IMR-90 (cell line): ENCODE measurements at regions not wholly inside any gene's neighbourhood (a gene's known extent, or its start where the extent isn't known, plus 50 kb on each side); places are given as distances from the start of the nearest gene placed in this dataset.

Experiments used
- ATAC-seq: fragments of 200-7000 bp; cut with Tn5 transposase; 2 replicates; pipeline ENCODE4 v1.9.1; 2020; ENCODE audit warnings: low read depth, mild to moderate bottlenecking, moderate library complexity
- BruUV-seq: library from RNA; stranded (reverse); fragments of 400-500 nt; replicated peaks from 2 replicates; lab custom pipeline; 2021; lab: Mats Ljungman, UMichigan
- CTCF ChIA-PET: fragments of 300-600 bp; formaldehyde crosslinking; extraction: SDS; loops from one replicate; lab custom pipeline; 2021; ENCODE audit warnings: antibody characterized with exemption; lab: Yijun Ruan, JAX
- POLR2A ChIA-PET: fragments of 300-600 bp; sonication (Branson Sonifier 250); formaldehyde crosslinking; loops from one replicate; lab custom pipeline; 2022; ENCODE audit warnings: antibody characterized with exemption; ENCODE audit not compliant: unreplicated experiment; lab: Charles Lee
- DNase-seq: peaks from one replicate; pipeline ENCODE4 v3.0.0; 2013
- H2AFZ ChIP-seq: replicated peaks from 2 replicates; pipeline ENCODE3; 2013; ENCODE audit warnings: low read length, mild to moderate bottlenecking; ENCODE audit not compliant: poor library complexity
- H2AK5ac ChIP-seq: 2 replicates; pipeline ENCODE4 v1.6.1; 2013; ENCODE audit warnings: low read depth, low read length, inconsistent platforms
- H2AK9ac ChIP-seq: replicated peaks from 2 replicates; pipeline ENCODE3; 2013; ENCODE audit warnings: mild to moderate bottlenecking, low read depth, low read length, moderate library complexity; ENCODE audit not compliant: poor library complexity
- H2BK120ac ChIP-seq: 2 replicates; pipeline ENCODE4 v1.6.1; 2013; ENCODE audit warnings: low read depth, low read length, inconsistent platforms
- H2BK15ac ChIP-seq: 3 replicates; pipeline ENCODE4 v1.6.1; 2013; ENCODE audit warnings: low read depth, low read length, inconsistent platforms
- H2BK20ac ChIP-seq: 2 replicates; pipeline ENCODE4 v1.6.1; 2013; ENCODE audit warnings: low read depth, mild to moderate bottlenecking, inconsistent platforms, low read length, moderate library complexity
- H2BK5ac ChIP-seq: 2 replicates; pipeline ENCODE4 v1.6.1; 2013; ENCODE audit warnings: mild to moderate bottlenecking, low read depth, low read length, inconsistent platforms; ENCODE audit not compliant: poor library complexity, severe bottlenecking
- H3K14ac ChIP-seq: replicated peaks from 2 replicates; pipeline ENCODE4 v1.6.1; 2013; ENCODE audit warnings: low read depth, low read length, inconsistent platforms
- H3K18ac ChIP-seq: 2 replicates; pipeline ENCODE4 v1.6.1; 2013; ENCODE audit warnings: low read depth, low read length, control low read depth
- H3K23ac ChIP-seq: 2 replicates; pipeline ENCODE4 v1.6.1; 2013; ENCODE audit warnings: low read depth, low read length, inconsistent platforms
- H3K27ac ChIP-seq: 2 replicates; pipeline ENCODE4 v1.5.1; 2013; ENCODE audit warnings: mild to moderate bottlenecking, control low read depth, low read length; ENCODE audit not compliant: insufficient read depth
- H3K27me3 ChIP-seq: 2 replicates; pipeline ENCODE4 v1.6.1; 2013; ENCODE audit warnings: low read length; ENCODE audit not compliant: control insufficient read depth, insufficient read depth
- H3K36me3 ChIP-seq: 2 replicates; pipeline ENCODE4 v1.6.1; 2013; ENCODE audit warnings: low read length, mixed read lengths; ENCODE audit not compliant: control insufficient read depth, insufficient read depth
- H3K4ac ChIP-seq: 2 replicates; pipeline ENCODE4 v1.6.1; 2013; ENCODE audit warnings: low read depth, low read length, inconsistent platforms
- H3K4me1 ChIP-seq: 2 replicates; pipeline ENCODE4 v1.6.1; 2013; ENCODE audit warnings: low read length, mixed read lengths; ENCODE audit not compliant: control insufficient read depth, insufficient read depth
- H3K4me2 ChIP-seq: 2 replicates; pipeline ENCODE4 v1.6.1; 2013; ENCODE audit warnings: low read depth, mild to moderate bottlenecking, control low read depth, low read length, moderate library complexity
- H3K4me3 ChIP-seq: 2 replicates; pipeline ENCODE4 v1.5.1; 2013; ENCODE audit warnings: low read depth, mild to moderate bottlenecking, control low read depth, low read length, moderate library complexity; ENCODE audit not compliant: insufficient read depth
- H3K56ac ChIP-seq: 2 replicates; pipeline ENCODE4 v1.6.1; 2013; ENCODE audit warnings: low read length, inconsistent platforms; ENCODE audit not compliant: insufficient read depth; ENCODE audit errors: extremely low read depth
- H3K79me1 ChIP-seq, 2 experiments: 2 replicates each; pipeline ENCODE4 v1.6.1; 2013; ENCODE audit warnings: low read length in 2 of 2, inconsistent platforms in 1 of 2, low read depth in 1 of 2
- H3K9ac ChIP-seq: 2 replicates; pipeline ENCODE4 v1.6.1; 2013; ENCODE audit warnings: low read depth, low read length, control low read depth
- H3K9me1 ChIP-seq: 2 replicates; pipeline ENCODE4 v1.6.1; 2013; ENCODE audit warnings: low read length, inconsistent platforms; ENCODE audit not compliant: insufficient read depth
- H3K9me3 ChIP-seq: 2 replicates; pipeline ENCODE4 v1.6.1; 2013; ENCODE audit warnings: low read length; ENCODE audit not compliant: control insufficient read depth, insufficient read depth
- H4K20me1 ChIP-seq: 2 replicates; pipeline ENCODE4 v1.6.1; 2013; ENCODE audit warnings: low read length, inconsistent platforms; ENCODE audit not compliant: insufficient read depth
- H4K5ac ChIP-seq: 2 replicates; pipeline ENCODE4 v1.6.1; 2013; ENCODE audit warnings: mild to moderate bottlenecking, low read depth, low read length, control low read depth
- H4K8ac ChIP-seq, 2 experiments: 2 replicates each; pipeline ENCODE4 v1.6.1; 2013; ENCODE audit warnings: low read depth in 2 of 2, low read length in 2 of 2, control low read depth in 1 of 2, inconsistent platforms in 1 of 2
- H4K91ac ChIP-seq: 2 replicates; pipeline ENCODE4 v1.6.1; 2013; ENCODE audit warnings: low read depth, low read length, inconsistent platforms; ENCODE audit not compliant: insufficient read depth
- BHLHE40 ChIP-seq: fragments of 150-350 bp; IDR thresholded peaks from 2 replicates; pipeline ENCODE4 v1.6.1; 2016; ENCODE audit warnings: mild to moderate bottlenecking, low read depth, low read length
- WGBS, 2 experiments: methylation state at CpG; one replicate each; pipeline versions ENCODE4 v1.1.5 to v1.1.7; 2013; ENCODE audit warnings: missing lambda C conversion rate in 2 of 2; ENCODE audit not compliant: insufficient read length in 1 of 2; ENCODE audit errors: extremely low coverage in 2 of 2; 5-methylcytosine and 5-hydroxymethylcytosine counted together
- dilution Hi-C: fragments of 300-500 bp; cut with HindIII; formaldehyde crosslinking; loops from one replicate; pipeline ENCODE4 v1.14.3; 2018; ENCODE audit warnings: low sequenced_read_pairs; ENCODE audit not compliant: unreplicated experiment
- in situ Hi-C: fragments of 300-500 bp; cut with MboI; formaldehyde crosslinking; loops from 3 replicates; pipeline ENCODE4 v1.14.3; 2019; ENCODE audit warnings: low sequenced_read_pairs, inconsistent platforms, mixed read lengths
- intact Hi-C: fragments of 100-400 bp; cut with micrococcal nuclease; formaldehyde crosslinking; loops from 2 replicates; pipeline ENCODE4 v1.10.0; 2022

DNA sequence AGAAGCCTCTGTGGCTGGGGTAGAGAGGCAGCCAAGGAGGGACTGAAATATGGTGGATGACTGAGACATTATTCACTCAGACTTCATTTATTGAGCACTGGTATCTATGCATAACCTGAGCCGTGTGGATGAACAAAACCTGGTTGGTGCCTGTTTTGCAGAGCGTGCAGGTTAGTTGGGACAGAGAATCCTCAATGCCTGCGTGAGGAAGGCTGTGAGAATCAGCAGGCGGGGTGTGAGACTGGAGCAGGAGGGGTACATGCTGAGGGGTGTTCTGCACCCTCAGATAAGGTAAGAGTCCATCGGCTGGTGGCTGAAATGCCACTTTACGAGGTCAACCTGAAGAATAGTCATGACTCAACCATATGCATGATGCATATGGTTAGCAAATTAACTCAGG is 271.6 kb downstream of the MED10 start:
- CTCF ChIA-PET: no interaction called here
- ATAC-seq: no peak
- BruUV-seq: no TSS peak

More for the DNA sequence above, 271.6 kb downstream of the MED10 start:
- H3K14ac ChIP-seq: no peak overlapping the region
- no peak overlapping the region for H3K4ac ChIP-seq
- H4K8ac ChIP-seq: no peak overlapping the region
- H3K4me1 ChIP-seq: no peaks in the 10 kb centered on the region
- H3K27me3 ChIP-seq: no peaks in the 10 kb centered on the region
- H3K9me3 ChIP-seq: peaks cover 44% of the 10 kb centered on the region
- H3K56ac ChIP-seq: no peak overlapping the region
- dilution Hi-C loops (no loop called here), in situ Hi-C loops (no loop called here), intact Hi-C loops (no loop called here)
- no peak overlapping the region for H2BK120ac ChIP-seq
- no peak overlapping the region for H3K18ac ChIP-seq
- no peak for TF ChIP-seq BHLHE40
- no peak overlapping the region for H2AK9ac ChIP-seq
- no peaks in the 10 kb centered on the region for H4K20me1 ChIP-seq
- H4K5ac ChIP-seq: no peak overlapping the region
- no peak overlapping the region for H4K91ac ChIP-seq
- POLR2A ChIA-PET: no interaction called here
- H2BK5ac ChIP-seq: no peak overlapping the region
- H3K79me1 ChIP-seq: no peaks in the 10 kb centered on the region
- no peak overlapping the region for H2AK5ac ChIP-seq
- no peaks in the 10 kb centered on the region for H3K9me1 ChIP-seq
- no peak overlapping the region for H3K4me2 ChIP-seq
- H2BK20ac ChIP-seq: no peak overlapping the region
- DNase-seq: no peak
- no CpG with 5 or more reads among the region's 6 CpGs for WGBS, 2 experiments
- H3K36me3 ChIP-seq: no peaks in the 10 kb centered on the region
- no peak overlapping the region for H2AFZ ChIP-seq
- no peak overlapping the region for H3K23ac ChIP-seq
- no peak overlapping the region for H3K27ac ChIP-seq
- no peak overlapping the region for H3K9ac ChIP-seq
- no peak overlapping the region for H2BK15ac ChIP-seq
- no peak overlapping the region for H3K4me3 ChIP-seq
